ENCODE measurements at regions not wholly inside any gene's neighbourhood (a gene's known extent, or its start where the extent isn't known, plus 50 kb on each side); places are given as distances from the start of the nearest gene placed in this dataset.
"Not testable (repeated sequence)": the region's sequence is repeated elsewhere in the genome, so short reads cannot be mapped to it uniquely, and the experiment has no call there.

DNA sequence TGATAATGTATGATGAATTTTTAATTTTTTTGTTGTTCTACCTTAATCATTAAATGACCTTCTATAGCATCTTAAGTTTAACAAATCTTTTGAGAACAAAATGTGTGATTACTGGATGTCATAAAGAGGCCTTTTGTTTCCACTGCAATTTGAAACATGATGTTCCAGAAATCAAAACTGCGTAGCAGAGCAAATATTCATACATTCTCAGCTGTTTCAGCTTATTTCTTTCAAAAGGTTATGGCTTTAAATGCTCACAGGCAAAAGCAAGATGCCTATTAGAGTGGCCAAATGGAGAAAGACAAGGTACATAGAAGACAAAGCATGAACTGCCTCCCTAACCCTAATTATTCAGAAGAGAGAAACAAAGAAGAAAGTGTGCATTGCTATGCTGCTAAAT lies 233.0 kb upstream of the SLC7A11 start:
- Histone ChIP-seq H3K36me3 (ENCODE audit: control insufficient read depth, insufficient read depth, low read length) (no peaks in the 10 kb centered on the region), H3K4me3 (ENCODE audit: low read length) (no peak overlapping the region), H3K9ac (ENCODE audit: low read length) (no peak overlapping the region), H3K27me3 (ENCODE audit: control insufficient read depth, insufficient read depth, low read length) (no peaks in the 10 kb centered on the region), H3K4me1 (ENCODE audit: control insufficient read depth, insufficient read depth, low read length) (no peaks in the 10 kb centered on the region), H3K9me3 (ENCODE audit: control insufficient read depth, low read length) (no peaks in the 10 kb centered on the region)

DNA sequence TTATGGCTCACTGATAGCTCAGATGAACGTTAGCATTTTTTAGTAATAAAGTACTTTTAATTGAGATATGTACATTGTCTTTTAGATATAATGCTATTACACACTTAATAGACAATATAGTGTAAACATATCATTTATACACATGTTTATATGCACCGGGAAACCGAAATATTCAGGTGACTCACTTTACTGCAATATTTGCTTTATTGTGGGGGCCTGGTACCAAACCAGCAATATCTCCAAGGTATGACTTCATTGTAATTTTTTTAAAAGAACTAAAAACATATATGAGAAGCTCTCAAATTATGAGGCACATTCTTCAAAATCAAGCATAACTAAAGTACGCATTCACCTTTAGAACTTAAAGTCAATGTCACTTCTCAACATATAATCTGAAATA lies 231.2 kb upstream of the SLC7A11 start:
- no peaks in the 10 kb centered on the region for H3K27me3 ChIP-seq (ENCODE audit: control insufficient read depth, insufficient read depth, low read length)
- no peak overlapping the region for H3K9ac ChIP-seq (ENCODE audit: low read length)
- H3K36me3 ChIP-seq (ENCODE audit: control insufficient read depth, insufficient read depth, low read length) = no peaks in the 10 kb centered on the region
- H3K4me1 ChIP-seq (ENCODE audit: control insufficient read depth, insufficient read depth, low read length) = no peaks in the 10 kb centered on the region
- H3K9me3 ChIP-seq (ENCODE audit: control insufficient read depth, low read length) = no peaks in the 10 kb centered on the region
- no peak overlapping the region for H3K4me3 ChIP-seq (ENCODE audit: low read length)

DNA sequence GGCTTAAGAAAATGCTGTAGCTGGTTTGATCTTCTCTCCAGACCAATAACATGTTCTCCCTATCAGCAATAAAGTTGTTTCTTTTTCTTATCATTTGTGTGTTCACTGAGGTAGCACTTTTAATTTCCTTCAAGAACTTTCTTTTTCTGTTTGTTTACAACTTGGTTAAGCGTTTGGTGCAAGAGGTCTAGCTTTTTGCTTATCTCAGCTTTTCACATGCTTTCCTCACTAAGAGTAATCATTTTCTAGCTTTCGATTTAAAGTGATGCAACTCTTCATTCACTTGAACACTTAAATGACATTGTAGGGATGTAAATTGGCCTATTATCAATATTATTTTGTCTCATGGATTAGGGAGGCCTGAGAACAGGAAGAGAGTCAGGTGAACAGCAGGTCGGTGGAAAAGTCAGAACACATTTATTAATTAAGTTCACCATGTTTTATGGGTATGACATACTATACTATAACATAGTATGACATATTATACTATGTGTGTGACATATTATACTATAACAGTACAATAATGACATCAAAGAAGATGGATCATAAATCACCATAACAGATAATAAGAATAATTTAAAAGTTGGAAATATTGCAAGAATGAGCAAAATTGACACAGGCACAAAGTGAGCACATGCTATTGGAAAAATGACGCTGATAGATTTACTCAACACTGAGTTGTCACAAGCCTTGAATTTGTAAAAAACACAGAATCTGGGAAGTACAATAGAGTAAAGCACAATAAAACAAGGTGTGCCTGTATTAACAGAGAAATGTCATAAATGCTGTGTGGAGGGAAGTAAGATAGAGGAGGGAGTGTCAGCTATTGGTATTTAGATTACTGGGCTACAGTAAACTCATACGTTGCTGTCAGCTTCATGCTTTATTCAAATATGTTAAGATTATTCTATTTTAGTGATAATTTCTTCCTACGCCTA lies 218.6 kb upstream of the SLC7A11 start:
- H3K36me3 ChIP-seq (ENCODE audit: control insufficient read depth, insufficient read depth, low read length) = no peaks in the 10 kb centered on the region
- no peak overlapping the region for H3K4me3 ChIP-seq (ENCODE audit: low read length)
- no peaks in the 10 kb centered on the region for H3K27me3 ChIP-seq (ENCODE audit: control insufficient read depth, insufficient read depth, low read length)
- H3K9ac ChIP-seq (ENCODE audit: low read length) = no peak overlapping the region
- H3K4me1 ChIP-seq (ENCODE audit: control insufficient read depth, insufficient read depth, low read length) = no peaks in the 10 kb centered on the region
- H3K9me3 ChIP-seq (ENCODE audit: control insufficient read depth, low read length) = no peaks in the 10 kb centered on the region

DNA sequence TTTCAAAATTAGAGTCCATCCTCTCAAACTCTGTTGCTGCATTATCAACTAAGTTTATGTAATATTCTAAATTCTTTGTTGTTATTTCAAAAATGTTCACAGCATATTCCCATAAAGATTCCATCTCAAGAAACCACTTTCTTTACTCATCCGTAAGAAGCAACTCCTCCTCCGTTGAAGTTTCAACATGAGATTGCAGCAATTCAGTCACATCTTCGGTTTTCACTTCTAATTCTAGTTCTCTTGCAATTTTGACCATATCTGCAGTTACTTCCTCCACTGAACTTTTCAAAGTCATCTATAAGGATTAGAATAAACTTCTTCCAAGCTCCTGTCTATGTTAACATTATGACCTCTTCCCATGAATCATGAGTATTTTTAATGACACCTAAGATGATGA lies 216.6 kb upstream of the SLC7A11 start:
- H3K36me3 ChIP-seq (ENCODE audit: control insufficient read depth, insufficient read depth, low read length) = no peaks in the 10 kb centered on the region
- no peak overlapping the region for H3K4me3 ChIP-seq (ENCODE audit: low read length)
- H3K9me3 ChIP-seq (ENCODE audit: control insufficient read depth, low read length) = no peaks in the 10 kb centered on the region
- no peak overlapping the region for H3K9ac ChIP-seq (ENCODE audit: low read length)
- no peaks in the 10 kb centered on the region for H3K27me3 ChIP-seq (ENCODE audit: control insufficient read depth, insufficient read depth, low read length)
- H3K4me1 ChIP-seq (ENCODE audit: control insufficient read depth, insufficient read depth, low read length) = no peaks in the 10 kb centered on the region

DNA sequence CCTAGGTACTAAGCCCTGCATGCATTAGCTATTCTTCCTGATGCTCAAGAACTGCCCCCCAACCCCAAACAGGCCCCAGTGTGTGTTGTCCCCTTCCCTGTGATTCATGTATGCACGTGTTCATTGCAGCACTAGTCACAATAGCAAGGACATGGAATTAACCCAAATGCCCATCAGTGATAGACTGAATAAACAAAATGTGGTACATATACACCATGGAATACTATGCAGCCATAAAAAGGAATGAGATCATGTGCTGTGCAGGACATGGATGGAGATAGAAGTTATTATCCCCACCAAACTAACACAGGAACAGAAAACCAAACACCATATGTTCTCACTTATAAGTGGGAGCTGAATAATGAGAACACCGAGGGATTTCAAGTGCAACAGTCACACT lies 214.2 kb upstream of the SLC7A11 start:
- not testable (repeated sequence) for H3K9me3 ChIP-seq (ENCODE audit: control insufficient read depth, low read length); H3K4me1 ChIP-seq (ENCODE audit: control insufficient read depth, insufficient read depth, low read length); H3K36me3 ChIP-seq (ENCODE audit: control insufficient read depth, insufficient read depth, low read length); H3K9ac ChIP-seq (ENCODE audit: low read length); H3K4me3 ChIP-seq (ENCODE audit: low read length); H3K27me3 ChIP-seq (ENCODE audit: control insufficient read depth, insufficient read depth, low read length)

- no peaks in the 10 kb centered on the region for H3K36me3 ChIP-seq (ENCODE audit: control insufficient read depth, insufficient read depth, low read length)
- H3K4me3 ChIP-seq (ENCODE audit: low read length) = no peak overlapping the region
- no peaks in the 10 kb centered on the region for H3K9me3 ChIP-seq (ENCODE audit: control insufficient read depth, low read length)
- H3K9ac ChIP-seq (ENCODE audit: low read length) = no peak overlapping the region
- no peaks in the 10 kb centered on the region for H3K27me3 ChIP-seq (ENCODE audit: control insufficient read depth, insufficient read depth, low read length)
- H3K4me1 ChIP-seq (ENCODE audit: control insufficient read depth, insufficient read depth, low read length) = no peaks in the 10 kb centered on the region
These were observed 212.9 kb upstream of the SLC7A11 start for GRCh38 chr4:138455097-138455496.

DNA sequence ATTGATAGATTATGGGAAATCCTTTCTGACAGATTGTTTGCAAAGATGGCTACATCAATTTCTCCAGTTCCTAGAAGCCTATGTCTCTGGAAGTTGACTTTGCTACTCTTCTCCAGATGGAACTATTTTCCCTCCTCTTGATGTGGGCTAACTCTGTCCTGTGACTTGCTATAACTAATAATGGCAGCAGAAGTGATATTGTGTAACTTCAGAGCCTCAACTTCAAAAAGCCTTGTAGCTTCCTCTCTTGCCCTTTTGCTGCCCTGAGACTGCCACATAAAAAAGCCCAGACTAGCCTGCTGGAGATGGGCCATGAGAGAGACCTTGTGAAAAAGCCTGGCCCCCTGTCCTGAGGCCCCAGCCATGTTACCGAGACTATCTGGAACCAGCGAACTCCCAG lies 210.7 kb upstream of the SLC7A11 start:
- no peaks in the 10 kb centered on the region for H3K4me1 ChIP-seq (ENCODE audit: control insufficient read depth, insufficient read depth, low read length)
- no peak overlapping the region for H3K4me3 ChIP-seq (ENCODE audit: low read length)
- no peaks in the 10 kb centered on the region for H3K9me3 ChIP-seq (ENCODE audit: control insufficient read depth, low read length)
- H3K27me3 ChIP-seq (ENCODE audit: control insufficient read depth, insufficient read depth, low read length) = no peaks in the 10 kb centered on the region
- no peaks in the 10 kb centered on the region for H3K36me3 ChIP-seq (ENCODE audit: control insufficient read depth, insufficient read depth, low read length)
- no peak overlapping the region for H3K9ac ChIP-seq (ENCODE audit: low read length)

GRCh38 chr4:138451276-138451663 lies 209.1 kb upstream of the SLC7A11 start:
- Histone ChIP-seq H3K4me3 (ENCODE audit: low read length) (no peak overlapping the region), H3K36me3 (ENCODE audit: control insufficient read depth, insufficient read depth, low read length) (no peaks in the 10 kb centered on the region), H3K9me3 (ENCODE audit: control insufficient read depth, low read length) (no peaks in the 10 kb centered on the region), H3K4me1 (ENCODE audit: control insufficient read depth, insufficient read depth, low read length) (no peaks in the 10 kb centered on the region), H3K27me3 (ENCODE audit: control insufficient read depth, insufficient read depth, low read length) (no peaks in the 10 kb centered on the region), H3K9ac (ENCODE audit: low read length) (no peak overlapping the region)

DNA sequence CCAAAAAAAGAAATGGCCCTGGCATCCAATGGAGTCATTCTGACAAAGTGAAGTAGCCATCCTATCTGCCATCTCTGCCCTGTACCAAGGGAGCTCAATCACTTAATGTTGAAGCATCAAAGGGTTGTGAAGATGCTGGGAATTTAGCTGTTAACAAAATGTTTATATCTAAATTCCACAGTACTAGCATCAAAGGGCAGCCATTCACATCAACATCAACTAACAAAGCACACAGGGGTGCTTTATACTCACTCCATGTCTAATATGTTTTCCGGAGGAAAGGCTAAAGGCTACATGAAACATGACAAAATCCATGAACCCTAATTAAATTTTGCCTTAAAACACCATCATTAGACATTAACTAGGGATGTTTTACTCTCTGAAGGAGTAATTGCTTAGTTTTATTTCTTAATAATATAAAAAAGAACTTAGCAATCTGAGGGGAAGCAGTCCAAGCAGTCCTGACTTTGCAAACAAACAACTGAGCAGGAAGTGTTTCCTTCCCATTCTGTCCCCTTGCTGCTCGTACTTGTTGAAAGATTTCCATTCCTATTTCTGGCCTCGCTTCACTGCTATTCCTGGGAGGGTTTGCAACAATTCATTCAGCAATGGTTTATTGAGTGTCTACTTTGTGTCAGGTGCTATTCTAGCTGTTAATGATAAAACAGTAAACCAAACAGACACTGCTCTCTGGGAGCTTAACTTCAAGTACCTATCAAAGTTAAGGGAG lies 208.6 kb upstream of the SLC7A11 start:
- Histone ChIP-seq H3K9me3 (ENCODE audit: control insufficient read depth, low read length) (no peaks in the 10 kb centered on the region), H3K4me3 (ENCODE audit: low read length) (no peak overlapping the region), H3K36me3 (ENCODE audit: control insufficient read depth, insufficient read depth, low read length) (no peaks in the 10 kb centered on the region), H3K4me1 (ENCODE audit: control insufficient read depth, insufficient read depth, low read length) (no peaks in the 10 kb centered on the region), H3K9ac (ENCODE audit: low read length) (no peak overlapping the region), H3K27me3 (ENCODE audit: control insufficient read depth, insufficient read depth, low read length) (no peaks in the 10 kb centered on the region)

DNA sequence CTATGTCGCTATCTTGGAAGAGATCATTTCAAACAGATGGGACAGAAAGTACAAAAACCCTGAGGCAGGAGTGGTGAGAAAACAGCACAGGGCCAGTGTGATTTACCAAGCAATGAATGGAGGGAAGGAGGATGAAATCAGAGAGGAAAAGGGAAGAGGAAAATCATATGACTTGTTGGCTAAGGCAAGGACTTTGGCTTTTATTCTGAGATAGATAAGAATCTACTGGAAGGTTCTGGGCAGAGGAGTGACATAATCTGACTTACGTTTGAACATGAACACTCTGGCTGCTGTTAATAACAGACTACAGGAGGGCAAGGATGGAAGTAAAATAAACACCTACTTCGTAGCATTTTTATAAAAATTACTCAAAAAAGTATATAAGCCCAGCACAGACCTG lies 207.8 kb upstream of the SLC7A11 start:
- H3K9ac ChIP-seq (ENCODE audit: low read length) = no peak overlapping the region
- H3K4me1 ChIP-seq (ENCODE audit: control insufficient read depth, insufficient read depth, low read length) = no peaks in the 10 kb centered on the region
- no peaks in the 10 kb centered on the region for H3K27me3 ChIP-seq (ENCODE audit: control insufficient read depth, insufficient read depth, low read length)
- H3K4me3 ChIP-seq (ENCODE audit: low read length) = no peak overlapping the region
- no peaks in the 10 kb centered on the region for H3K36me3 ChIP-seq (ENCODE audit: control insufficient read depth, insufficient read depth, low read length)
- no peaks in the 10 kb centered on the region for H3K9me3 ChIP-seq (ENCODE audit: control insufficient read depth, low read length)

- H3K4me1 ChIP-seq (ENCODE audit: control insufficient read depth, insufficient read depth, low read length) = no peaks in the 10 kb centered on the region
- H3K27me3 ChIP-seq (ENCODE audit: control insufficient read depth, insufficient read depth, low read length) = no peaks in the 10 kb centered on the region
- H3K36me3 ChIP-seq (ENCODE audit: control insufficient read depth, insufficient read depth, low read length) = no peaks in the 10 kb centered on the region
- H3K9me3 ChIP-seq (ENCODE audit: control insufficient read depth, low read length) = no peaks in the 10 kb centered on the region
- no peak overlapping the region for H3K4me3 ChIP-seq (ENCODE audit: low read length)
- H3K9ac ChIP-seq (ENCODE audit: low read length) = no peak overlapping the region
These were observed 206.0 kb upstream of the SLC7A11 start for GRCh38 chr4:138448169-138448568.

DNA sequence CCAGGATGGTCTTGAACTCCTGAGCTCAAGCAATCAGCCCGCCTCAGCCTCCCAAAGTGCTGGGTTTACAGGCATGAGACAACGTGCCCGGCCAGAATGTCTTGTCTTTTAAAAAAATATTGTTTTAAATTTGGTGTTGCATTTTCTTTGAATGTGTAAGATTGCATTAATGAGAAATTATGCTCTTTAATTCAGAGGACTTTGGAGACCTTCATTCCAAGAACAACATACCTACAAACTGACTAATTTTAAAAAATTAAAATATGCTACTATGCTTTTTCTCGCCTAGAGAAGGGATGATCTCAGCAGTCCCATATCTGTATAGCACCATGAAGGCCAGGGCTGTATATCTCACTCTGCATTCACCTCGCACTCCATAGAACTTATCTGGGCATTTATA lies 204.3 kb upstream of the SLC7A11 start:
- no peaks in the 10 kb centered on the region for H3K4me1 ChIP-seq (ENCODE audit: control insufficient read depth, insufficient read depth, low read length)
- H3K36me3 ChIP-seq (ENCODE audit: control insufficient read depth, insufficient read depth, low read length) = no peaks in the 10 kb centered on the region
- H3K9me3 ChIP-seq (ENCODE audit: control insufficient read depth, low read length) = no peaks in the 10 kb centered on the region
- H3K9ac ChIP-seq (ENCODE audit: low read length) = no peak overlapping the region
- no peak overlapping the region for H3K4me3 ChIP-seq (ENCODE audit: low read length)
- no peaks in the 10 kb centered on the region for H3K27me3 ChIP-seq (ENCODE audit: control insufficient read depth, insufficient read depth, low read length)
